ENCODE measurements at regions not wholly inside any gene's neighbourhood (a gene's known extent, or its start where the extent isn't known, plus 50 kb on each side); places are given as distances from the start of the nearest gene placed in this dataset.
A peak's percentile ranks its signal among the peaks of the same experiment; 100 is the strongest.

DNA sequence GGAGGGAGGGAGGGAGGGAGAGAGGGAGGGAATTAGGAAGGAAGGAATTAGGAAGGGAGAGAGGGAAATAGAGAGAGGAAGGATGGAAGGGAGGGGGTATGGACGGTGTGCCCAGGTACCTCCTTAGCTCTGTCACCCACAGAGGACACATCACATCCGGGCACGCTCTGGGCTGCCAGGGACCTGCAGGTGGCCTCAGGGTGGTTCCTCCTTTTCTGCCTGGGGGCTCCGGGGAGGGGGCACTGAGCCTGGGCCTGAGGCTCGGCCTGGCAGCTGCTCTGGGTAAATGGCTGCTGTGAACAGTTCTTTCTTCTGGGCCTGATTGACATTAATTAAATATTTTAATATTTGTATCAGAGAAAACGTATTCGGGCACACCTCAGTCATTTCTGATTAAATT is 733.5 kb downstream of the BRD1 start:
- peak; percentile 66 for DNase-seq

- DNase-seq, result peak; percentile 80
Observed at GRCh38 chr22:49093192-49093880, 734.3 kb downstream of the BRD1 start.

DNA sequence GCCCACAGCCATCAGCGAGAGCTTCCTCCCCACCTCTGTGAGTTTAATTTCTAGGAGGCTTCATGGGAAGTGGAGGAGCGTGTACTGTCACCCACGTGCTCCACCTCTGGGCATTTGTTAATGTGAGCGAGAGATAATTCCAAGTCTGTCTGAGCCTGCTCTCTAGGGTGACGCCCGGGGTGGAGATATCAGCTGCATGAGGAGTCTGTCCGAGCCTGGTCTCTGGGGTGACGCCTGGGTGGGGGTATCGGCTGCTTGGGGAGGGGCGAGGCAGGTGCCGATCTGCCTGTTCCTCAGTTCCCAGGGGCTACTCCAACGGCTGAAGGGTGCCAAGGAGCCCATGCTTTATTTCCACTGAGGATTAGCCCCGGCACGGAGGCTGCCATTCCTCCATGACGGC is 735.0 kb downstream of the BRD1 start:
- DNase-seq, result no peak

DNA sequence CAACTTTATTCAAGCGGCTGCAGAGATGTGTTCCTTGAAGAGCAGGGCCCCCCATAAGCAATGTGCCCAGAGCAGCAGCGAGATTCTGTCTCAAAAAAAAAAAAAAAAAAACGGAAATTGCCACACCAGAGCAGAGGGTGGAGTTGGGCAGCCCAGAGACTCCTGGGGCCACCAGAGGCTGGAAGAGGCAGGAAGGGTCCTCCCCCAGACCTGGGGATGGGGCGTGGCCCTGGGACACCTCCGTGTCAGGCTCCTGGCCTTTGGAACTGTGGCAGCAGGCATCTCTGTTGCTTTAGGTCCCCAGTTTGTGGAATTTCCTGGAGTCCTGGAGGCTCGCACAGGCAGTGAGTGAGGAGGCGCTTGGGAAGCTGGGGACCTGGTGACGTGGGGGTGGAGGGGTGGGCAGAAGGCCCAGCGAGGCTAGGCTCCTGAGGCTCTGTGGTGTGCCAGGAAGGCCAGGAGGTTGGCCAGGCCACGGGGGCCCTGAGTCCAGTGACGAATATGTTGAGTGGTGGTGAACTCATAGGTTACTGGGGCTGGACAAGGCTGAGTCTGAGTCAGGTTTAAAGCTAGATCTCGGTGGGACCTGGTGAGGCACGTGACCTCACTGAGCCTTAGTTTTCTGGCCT is 735.6 kb downstream of the BRD1 start:
- DNase-seq, result peak; percentile 8

- no peak for DNase-seq
Observed at GRCh38 chr22:49091451-49091850, 736.2 kb downstream of the BRD1 start.

DNA sequence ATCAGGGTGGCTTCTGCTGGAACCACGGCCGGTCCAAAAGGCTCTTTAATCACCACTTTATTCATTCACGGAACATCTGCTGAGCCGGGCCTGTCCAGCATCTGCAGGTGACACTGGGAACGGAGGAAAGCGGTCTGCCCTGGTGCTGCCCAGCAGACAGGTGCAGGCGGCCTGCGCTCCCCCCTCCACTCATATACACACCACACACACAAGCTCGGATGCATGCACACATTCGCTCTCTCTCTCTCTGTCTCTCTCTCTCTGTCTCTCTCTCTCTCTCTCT is 736.9 kb downstream of the BRD1 start:
- DNase-seq, result peak; percentile 65

DNA sequence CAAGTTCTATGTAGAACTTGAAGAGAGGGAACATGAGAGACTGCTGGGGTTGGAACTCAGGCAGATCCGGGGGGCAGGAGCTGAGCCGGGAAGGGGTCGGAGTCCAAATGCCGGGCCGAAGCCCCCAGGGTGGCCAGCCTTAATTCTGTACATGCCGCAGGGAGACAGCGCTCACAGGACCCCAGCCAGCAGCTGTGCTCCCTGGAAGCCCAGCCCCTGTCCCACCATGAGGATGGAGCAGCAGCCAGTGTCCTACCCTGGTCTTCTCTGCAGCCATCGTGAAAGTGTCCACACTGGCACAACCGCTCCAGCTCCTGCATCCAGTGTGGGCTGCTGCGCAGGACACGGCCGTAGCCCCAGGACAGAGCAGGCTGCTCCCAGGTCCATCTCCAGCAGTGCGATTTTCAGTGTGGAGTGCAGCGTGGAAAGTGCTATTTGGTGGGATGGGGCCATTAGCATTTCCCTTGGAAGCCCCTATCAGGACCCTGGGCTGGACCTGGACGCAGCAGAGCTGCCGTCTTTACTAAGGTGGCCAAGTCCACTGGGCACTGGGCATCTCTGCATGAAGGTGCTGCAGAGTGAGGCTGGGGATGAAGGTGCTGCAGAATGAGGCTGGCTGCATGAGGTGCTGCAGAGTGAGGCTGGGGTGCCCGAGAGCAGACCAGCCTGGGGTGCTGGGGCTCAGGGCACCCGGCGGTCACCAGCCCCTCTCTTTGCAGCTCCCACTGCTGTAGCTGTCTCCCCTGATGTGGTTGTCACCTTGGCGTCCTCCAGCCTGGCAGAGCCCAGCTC is 737.4 kb downstream of the BRD1 start:
- DNase-seq, result no peak

GRCh38 chr22:49088801-49089791 is 738.6 kb downstream of the BRD1 start:
- no peak for DNase-seq

DNA sequence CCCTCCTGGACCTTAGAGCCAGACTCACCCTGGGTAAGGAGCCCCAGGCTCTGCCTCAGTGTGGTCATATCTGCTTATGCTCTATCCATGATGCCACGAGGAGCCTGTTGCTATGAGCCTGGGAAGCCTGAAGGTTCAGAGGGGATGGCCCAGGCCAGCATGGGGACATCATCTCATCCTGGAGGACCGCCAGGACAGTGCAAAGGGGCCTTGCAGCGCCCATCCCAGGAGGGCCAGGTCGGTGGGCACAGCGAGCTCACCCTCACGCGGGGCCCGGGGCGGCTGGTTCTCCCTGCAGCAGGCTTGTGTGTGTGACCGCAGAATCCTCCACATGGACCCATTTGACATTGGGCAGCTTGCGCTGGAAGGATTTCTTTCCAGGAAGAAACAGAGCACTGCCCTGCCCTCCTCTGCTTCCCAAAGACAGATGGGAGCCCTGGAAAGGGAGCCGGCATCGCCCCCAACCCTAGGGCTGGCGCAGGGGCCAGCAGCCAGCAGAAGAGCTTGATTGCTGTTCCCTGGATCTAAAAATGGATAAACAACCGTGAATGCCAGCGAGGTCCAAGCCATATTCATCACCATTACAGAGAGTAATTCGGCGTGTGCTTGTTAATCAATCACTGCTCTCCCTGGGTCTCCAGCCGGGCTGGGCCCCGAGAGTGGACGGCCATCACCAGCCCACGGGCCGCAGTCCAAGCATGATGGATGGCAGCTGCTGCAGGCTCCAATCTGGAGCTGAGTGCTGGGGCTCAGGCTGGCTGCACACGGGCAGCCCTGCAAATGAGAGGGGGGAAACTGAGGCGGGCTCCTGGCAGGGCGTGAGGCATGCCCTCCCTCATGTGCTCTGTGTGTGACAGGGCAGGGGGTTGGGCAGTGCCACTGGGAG is 739.7 kb downstream of the BRD1 start:
- no peak for DNase-seq

DNA sequence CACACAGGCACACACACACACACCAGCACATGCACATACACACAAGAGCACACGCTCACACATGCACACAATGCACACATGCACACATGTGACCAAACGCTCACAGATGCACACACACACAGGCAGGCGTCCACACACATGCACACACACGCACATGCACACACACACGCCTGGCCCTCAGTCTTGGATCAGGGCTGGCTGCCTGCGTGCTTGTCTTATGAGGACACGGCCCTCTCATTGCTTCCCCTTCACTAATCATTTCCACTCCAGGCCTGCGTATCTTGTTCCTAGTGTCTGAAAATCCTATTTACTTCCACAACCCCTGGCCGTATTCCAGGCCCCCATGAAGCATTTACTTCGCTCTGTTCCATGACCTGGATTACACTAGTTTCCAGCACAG is 740.5 kb downstream of the BRD1 start:
- DNase-seq, result peak; percentile 16

DNA sequence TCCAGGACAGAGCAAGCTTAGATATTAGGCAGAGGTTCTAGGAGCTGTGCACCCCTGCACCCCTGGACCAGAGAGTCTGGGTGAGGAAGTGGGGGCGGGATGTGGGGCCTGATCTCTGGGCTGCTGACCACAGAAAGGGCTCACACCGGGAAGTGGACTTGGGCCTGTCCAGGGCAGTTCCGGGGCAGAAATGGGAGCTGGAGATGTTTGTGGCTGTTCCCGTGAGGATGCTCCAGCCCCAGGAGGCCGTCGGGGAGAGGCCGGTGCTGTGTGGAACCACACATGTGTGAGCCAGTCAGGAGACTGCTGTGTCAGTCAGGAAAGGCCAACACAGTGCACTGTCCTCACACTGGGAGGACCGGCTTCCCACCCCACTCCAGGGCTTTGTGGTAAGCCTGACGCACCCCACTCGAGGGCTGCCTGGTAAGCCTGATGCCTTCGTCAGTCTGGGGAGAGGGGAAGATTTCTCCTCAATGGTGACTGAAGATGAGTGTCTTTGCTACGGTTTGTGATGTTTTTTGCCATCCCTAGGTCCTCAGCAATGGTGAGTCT is 741.0 kb downstream of the BRD1 start:
- DNase-seq, result no peak

GRCh38 chr22:49086181-49086580 is 741.5 kb downstream of the BRD1 start:
- DNase-seq, result peak; percentile 75

DNA sequence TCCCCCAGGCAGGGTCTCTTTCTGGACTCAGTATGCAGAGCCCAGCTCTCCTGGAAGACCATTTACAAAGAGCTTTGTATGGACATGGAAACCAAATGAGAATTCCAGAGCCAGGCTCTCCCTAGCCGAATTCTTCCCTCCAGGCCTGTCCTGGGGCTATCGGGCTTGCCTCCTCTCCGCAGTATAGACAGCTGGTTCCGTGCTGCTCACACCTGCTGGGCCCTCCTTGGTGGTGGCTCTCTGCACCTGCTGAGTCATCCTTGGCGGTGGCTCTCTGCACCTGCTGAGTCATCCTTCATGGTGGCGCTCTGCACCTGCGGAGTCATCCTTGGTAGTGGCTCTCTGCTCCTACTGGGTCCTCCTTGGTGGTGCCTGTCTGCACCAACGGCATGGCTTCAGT is 743.5 kb downstream of the BRD1 start:
- DNase-seq, result peak; percentile 53

- DNase-seq, result no peak
Observed at GRCh38 chr22:49083607-49084006, 744.1 kb downstream of the BRD1 start.

DNA sequence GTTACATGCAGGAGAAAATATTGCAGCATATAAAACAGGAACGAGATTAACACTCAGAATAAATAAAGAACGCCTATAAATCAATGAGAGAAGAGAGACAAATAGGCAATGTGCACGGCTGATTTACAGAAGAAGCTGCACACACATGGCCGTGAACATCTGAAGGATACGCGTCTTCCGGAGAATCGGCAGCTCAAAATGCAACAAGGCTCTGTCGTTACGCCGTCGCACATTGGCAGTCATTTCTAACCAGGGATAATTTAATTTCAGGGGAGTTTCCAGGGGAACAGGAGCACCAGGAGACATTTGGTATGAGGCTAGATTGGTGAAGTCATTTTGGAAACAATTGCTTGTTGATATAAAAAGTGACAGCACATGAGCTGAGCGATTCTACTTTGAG is 745.2 kb downstream of the BRD1 start:
- no peak for DNase-seq

GRCh38 chr22:49081926-49082325 is 745.7 kb downstream of the BRD1 start:
- no peak for DNase-seq

GRCh38 chr22:49081261-49081666 is 746.4 kb downstream of the BRD1 start:
- no peak for DNase-seq

DNA sequence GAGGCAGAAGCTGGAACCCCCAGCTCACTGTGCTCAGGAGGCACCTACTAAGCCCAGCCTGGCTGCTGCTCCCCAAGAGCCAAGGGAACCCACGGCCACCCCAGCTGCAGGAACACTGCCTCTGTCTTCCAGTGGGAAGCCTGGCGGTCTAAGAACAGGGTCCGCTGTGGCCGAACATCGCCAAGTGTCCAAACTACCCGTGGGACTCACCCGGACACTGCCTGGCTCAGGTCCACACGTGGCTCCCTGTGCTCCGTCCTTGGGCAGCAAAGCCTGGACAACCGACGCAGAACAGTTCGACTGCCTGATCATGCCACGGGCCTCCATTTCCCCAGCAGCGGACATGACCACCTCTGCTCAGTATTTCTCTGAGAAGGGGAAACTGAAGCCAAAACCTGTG is 747.0 kb downstream of the BRD1 start:
- DNase-seq, result no peak

- DNase-seq, result no peak
Observed at GRCh38 chr22:49079743-49080500, 747.8 kb downstream of the BRD1 start.

- DNase-seq, result no peak
Observed at GRCh38 chr22:49079027-49079725, 748.5 kb downstream of the BRD1 start.

All from NCI-H345 (cell line).